HG03565 (cell line): ENCODE measurements at regions not wholly inside any gene's neighbourhood (a gene's known extent, or its start where the extent isn't known, plus 50 kb on each side); places are given as distances from the start of the nearest gene placed in this dataset.
"Not testable (repeated sequence)": the region's sequence is repeated elsewhere in the genome, so short reads cannot be mapped to it uniquely, and the experiment has no call there.

Experiments used
- ATAC-seq: cut with Tn5 transposase; IDR thresholded peaks from one replicate; pipeline ENCODE4 v1.9.1; 2021; ENCODE audit warnings: mild to moderate bottlenecking, moderate library complexity; ENCODE audit not compliant: unreplicated experiment

- ATAC-seq: not testable (repeated sequence)
These were observed 155.2 kb upstream of the TPTE start for GRCh38 chr21:10366210-10366609.

- not testable (repeated sequence) for ATAC-seq
These were observed 153.8 kb upstream of the TPTE start for GRCh38 chr21:10367586-10367985.

- ATAC-seq: not testable (repeated sequence)
These were observed 153.0 kb upstream of the TPTE start for GRCh38 chr21:10368323-10368798.

GRCh38 chr21:10369289-10369688 is 152.1 kb upstream of the TPTE start:
- not testable (repeated sequence) for ATAC-seq

- ATAC-seq: not testable (repeated sequence)
These were observed 143.6 kb upstream of the TPTE start for GRCh38 chr21:10377758-10378157.

GRCh38 chr21:10379816-10380215 is 141.6 kb upstream of the TPTE start:
- ATAC-seq: not testable (repeated sequence)

- ATAC-seq: not testable (repeated sequence)
These were observed 139.7 kb upstream of the TPTE start for GRCh38 chr21:10381687-10382060.

GRCh38 chr21:10382135-10382534 is 139.2 kb upstream of the TPTE start:
- not testable (repeated sequence) for ATAC-seq

GRCh38 chr21:10382580-10382979 is 138.8 kb upstream of the TPTE start:
- not testable (repeated sequence) for ATAC-seq

- not testable (repeated sequence) for ATAC-seq
These were observed 137.8 kb upstream of the TPTE start for GRCh38 chr21:10383571-10383970.

GRCh38 chr21:10384304-10384861 is 137.0 kb upstream of the TPTE start:
- ATAC-seq: not testable (repeated sequence)

GRCh38 chr21:10385202-10385601 is 136.2 kb upstream of the TPTE start:
- ATAC-seq: not testable (repeated sequence)

GRCh38 chr21:10385898-10386527 is 135.4 kb upstream of the TPTE start:
- ATAC-seq: not testable (repeated sequence)

- ATAC-seq: not testable (repeated sequence)
These were observed 133.5 kb upstream of the TPTE start for GRCh38 chr21:10387692-10388450.

GRCh38 chr21:10388625-10389024 is 132.8 kb upstream of the TPTE start:
- ATAC-seq: not testable (repeated sequence)

- not testable (repeated sequence) for ATAC-seq
These were observed 129.1 kb upstream of the TPTE start for GRCh38 chr21:10392301-10392700.

- ATAC-seq: not testable (repeated sequence)
These were observed 125.4 kb upstream of the TPTE start for GRCh38 chr21:10395963-10396362.

GRCh38 chr21:10397495-10397915 is 123.9 kb upstream of the TPTE start:
- ATAC-seq: not testable (repeated sequence)

GRCh38 chr21:10398692-10399489 is 122.5 kb upstream of the TPTE start:
- not testable (repeated sequence) for ATAC-seq

GRCh38 chr21:10400622-10401361 is 120.6 kb upstream of the TPTE start:
- not testable (repeated sequence) for ATAC-seq
